SKM-1 treated with dmso at 0.1 percent for 144 hours (cell line): ENCODE measurements at regions not wholly inside any gene's neighbourhood (a gene's known extent, or its start where the extent isn't known, plus 50 kb on each side); places are given as distances from the start of the nearest gene placed in this dataset.
"Not testable (repeated sequence)": the region's sequence is repeated elsewhere in the genome, so short reads cannot be mapped to it uniquely, and the experiment has no call there.

Source experiments
- DNase-seq: peaks from one replicate; lab custom pipeline; 2025; ENCODE audit not compliant: unreplicated experiment; lab: John Stamatoyannopoulos, UW

DNA sequence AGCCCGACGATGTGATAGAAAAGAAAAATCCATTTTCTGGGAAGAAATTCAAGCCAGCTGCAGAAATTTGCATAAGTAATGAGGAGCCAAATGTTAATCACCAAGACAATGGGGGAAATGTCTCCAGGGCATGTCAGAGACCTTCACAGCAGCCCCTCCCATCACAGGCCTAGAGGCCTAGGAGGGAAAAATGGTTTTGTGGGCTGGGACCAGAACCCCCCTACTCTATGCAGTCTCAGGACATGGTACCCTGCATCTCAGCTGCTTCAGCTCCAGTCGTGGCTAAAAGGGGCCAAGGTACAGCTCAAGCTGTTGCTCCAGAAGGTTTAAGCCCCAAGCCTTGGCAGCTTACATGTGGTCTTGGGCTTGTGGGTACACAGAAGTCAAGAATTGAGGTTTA is 155.5 kb upstream of the FOXQ1 start:
- DNase-seq: not testable (repeated sequence)

DNA sequence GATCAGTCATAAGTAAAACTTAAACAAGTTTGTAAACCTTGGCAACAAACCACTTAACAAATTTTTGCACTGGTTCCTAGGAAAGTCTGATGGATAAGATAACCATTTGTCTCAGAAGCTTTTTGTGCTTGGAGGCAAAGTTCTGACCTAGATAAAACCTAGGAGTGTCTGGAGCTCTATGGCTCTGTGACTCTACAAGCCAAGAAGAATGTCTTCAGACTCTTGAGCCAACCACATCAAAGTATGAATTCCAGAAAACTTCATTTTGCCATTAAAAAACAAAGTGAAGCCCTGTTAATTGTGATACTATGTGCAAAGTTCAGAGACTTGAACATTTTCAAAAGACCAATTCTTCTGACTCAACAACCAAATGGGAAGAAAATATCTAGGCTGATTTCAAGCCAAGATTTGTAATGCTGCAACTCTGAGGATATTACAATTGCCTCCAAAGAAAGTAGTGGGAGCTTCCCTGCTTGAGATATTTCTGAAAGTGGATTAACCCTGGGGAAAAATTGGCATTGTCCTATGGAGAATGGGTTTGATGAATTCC is 158.1 kb upstream of the FOXQ1 start:
- no peak for DNase-seq

DNA sequence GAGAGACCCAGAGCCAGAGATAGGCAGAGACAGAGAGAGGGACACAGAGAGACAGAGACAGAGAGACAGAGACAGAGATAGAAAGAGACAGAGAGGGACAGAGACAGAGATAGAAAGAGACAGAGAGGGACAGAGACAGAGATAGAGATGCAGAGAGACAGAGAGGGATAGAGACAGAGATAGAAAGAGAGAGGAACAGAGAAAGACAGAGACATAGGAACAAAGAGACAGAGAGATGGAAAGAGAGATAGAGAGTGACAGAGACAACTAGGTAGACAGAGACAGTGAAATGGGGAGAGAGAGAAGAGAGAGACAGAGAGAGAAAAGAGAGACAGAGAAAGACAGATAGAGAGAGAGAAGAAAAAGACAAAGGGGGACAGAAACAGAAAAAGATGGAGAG is 165.4 kb upstream of the FOXQ1 start:
- no peak for DNase-seq

DNA sequence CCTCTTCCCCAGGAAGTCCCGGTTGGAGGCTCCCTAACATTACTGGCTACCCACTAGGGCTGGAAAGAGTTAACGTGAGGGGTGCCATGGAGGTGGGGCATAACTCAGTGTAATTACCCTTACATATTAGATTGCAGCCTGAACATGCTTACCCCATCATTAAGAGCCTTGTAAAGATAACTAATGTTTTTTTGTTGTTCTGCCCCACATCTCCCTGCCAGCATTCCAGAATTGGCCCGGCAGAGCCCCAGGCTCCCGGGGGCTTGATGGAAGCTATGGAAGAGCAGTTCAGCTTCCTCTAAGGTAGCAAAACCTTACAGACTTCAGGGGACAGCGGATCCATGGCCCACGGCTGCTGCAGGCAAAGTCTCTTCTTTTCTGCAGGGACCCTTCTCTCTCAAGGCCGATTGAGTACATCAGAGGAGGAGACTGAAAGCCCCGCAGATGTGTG is 166.1 kb upstream of the FOXQ1 start:
- no peak for DNase-seq

DNA sequence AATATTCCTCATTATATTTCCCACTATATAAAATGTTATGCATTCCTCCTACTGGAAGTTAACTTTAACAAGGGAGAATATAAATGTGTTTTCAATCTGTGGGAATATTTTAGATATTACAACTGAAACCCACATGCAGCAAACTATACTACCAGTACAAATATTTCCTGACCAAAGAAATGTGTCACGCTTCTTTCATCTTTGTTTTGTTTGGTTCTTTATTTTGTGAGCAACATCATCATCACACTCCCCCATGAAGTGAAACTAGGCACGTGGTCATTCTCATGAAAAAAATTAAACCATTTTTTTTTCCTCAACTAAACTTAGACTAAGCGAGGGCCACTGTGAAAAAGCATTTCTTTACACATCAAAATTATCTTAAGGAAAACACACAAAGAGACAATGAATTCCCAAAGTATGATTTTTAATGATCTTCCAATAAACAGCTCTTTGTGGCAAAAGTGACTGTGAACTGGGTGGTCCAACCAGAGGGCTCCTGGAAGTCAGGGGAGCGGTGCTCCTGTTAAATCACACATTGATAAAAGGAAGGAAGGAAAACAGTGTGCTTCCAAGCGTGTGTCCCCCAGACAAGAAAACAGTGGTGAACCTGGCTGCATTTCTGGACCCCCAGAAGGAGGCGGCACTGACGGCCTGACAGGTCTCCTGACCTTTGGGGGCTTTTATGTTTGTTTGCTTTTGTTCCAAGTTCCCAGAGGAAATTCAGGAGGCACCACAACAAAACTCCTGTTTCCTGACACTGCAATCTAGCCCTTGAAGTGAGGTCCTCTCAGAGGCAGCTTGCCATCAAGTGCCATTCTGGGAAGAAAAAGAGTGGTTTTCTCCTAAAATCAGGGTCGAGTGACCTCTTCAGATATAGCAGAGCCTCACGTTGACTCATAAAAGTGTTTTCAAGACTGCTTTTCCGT is 166.8 kb upstream of the FOXQ1 start:
- DNase-seq: no peak

DNA sequence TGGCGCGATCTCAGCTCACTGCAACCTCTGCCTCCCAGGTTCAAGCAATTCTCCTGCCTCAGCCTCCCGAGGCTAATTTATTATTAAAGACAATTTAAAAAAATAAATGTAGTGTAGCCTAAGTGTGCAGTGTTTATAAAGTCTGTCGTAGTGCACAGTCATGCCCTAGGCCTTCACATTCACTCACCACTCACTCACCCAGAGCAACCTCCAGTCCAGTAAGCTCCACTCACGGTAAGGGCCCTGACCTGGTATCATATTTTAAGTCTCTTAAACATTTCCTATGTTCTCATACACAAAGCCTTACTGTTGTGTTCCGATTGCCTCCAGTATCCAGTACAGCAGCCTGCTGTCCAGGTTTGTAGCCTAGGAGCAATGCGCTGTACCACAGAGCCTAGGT is 168.2 kb upstream of the FOXQ1 start:
- DNase-seq: no peak

DNA sequence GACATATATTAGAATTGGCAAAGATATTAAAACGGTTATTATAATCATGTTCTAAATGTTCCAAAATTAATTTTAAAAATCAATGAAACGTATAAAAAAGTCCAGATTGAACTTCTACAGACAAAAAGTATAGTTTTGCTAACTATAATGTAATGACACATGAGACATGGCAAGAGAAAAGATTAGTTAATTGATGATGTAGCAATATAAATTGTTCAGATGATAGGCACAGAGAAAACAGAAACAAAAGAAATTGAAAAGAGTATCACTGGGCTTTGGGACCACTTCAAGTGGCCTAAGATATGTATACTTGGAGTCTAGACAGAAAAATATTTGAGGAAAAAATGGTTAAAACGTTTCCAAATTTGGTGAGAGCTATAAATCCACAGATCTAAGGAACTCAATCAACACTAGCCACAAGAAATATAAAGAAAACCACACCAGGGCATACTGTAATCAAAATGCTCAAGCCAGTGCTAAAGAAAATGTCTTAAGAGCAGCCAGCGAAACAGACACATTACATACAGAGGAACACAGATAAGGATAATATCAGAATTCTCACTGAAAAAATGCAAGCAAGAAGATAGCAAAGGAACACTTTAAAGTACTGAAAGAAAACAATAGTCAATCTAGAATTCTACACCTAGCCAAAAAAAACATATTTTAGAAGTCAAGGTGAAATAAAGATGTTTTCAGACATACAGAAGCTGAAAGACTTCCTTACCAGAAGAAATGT is 172.6 kb upstream of the FOXQ1 start:
- no peak for DNase-seq

DNA sequence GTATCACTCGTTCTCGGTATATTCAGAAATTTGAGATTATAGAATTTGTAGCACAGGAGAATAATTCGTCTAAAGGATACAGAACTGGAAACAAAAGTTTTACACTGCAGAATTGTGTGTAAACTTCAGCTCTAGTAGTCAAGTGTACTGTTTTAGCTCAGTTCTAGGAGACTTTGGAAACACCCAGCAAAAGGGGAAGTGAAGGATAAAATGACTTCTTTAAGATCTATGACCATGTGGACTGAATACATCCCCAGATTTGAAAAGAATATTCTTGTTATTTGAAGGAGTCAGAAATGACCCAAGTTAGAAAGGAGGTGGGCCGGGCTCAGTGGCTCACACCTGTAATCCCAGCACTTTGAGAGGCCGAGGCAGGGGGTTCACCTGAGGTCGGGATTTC is 174.0 kb upstream of the FOXQ1 start:
- DNase-seq: no peak

DNA sequence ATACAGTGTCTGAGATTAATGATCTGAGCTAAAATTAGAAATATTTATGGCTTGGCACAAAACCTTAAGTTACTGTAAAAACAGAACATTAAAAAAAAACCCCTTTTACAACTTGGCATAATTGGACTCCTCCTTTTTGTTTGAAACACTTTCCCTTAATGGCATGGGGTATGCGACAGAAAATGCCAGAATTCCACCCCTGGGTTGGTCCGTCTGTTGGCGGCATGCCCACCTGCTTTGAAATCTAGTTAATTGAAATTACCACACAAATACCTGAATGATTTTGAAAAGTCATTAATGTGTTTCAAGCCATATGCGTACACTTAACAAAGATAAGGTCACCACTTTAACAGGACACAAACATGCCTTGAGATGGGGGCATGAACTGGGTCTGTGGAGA is 175.1 kb upstream of the FOXQ1 start:
- no peak for DNase-seq

DNA sequence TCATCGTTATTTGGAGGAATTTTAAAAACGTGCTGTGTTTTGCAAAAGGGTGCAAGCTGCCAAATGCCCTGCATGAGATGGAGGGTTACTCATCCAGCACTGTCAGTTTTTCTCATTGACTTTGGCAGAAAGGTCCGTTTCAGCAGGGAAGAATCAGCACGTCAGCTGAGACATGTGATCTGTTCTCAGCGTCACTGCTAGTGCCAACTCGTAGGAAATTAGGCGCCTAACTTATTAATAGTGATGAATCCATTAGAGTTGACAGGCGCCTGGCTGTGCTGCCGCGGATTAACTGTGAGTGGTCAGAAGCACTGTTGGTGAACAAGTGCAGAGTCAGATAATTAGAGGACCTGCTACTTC is 175.5 kb upstream of the FOXQ1 start:
- no peak for DNase-seq

DNA sequence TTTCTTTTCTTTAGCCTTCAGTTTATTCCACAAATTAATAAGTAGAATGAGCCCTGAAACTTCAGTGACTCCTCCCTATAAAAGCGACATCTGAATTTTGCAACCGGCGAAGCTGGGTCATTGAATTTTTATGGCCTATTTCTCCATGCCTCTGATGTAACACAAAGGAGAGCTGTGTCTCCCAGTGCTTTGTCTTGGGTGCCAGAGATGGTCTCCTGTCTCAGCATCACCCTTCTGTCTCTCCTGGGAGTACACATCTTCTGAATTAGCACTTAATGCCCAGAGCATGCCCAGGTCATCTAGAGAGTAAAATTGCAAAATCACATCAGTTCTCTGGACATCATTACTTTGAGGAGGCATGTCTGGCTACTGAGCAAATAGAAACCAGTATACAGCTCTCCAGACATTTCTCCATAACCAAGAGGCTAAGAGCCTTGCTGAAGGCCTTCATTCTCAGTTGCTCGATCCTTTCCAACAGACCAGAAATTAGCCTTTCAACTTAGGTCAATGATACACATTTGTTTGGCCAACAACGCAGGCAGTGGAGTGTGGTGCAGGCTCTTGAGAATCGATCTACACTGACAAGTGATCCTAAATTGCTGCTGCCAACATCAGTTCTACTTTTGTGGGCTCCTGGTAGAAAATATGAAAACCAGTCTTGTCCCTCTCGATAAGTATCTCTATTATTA is 176.0 kb upstream of the FOXQ1 start:
- DNase-seq: no peak

DNA sequence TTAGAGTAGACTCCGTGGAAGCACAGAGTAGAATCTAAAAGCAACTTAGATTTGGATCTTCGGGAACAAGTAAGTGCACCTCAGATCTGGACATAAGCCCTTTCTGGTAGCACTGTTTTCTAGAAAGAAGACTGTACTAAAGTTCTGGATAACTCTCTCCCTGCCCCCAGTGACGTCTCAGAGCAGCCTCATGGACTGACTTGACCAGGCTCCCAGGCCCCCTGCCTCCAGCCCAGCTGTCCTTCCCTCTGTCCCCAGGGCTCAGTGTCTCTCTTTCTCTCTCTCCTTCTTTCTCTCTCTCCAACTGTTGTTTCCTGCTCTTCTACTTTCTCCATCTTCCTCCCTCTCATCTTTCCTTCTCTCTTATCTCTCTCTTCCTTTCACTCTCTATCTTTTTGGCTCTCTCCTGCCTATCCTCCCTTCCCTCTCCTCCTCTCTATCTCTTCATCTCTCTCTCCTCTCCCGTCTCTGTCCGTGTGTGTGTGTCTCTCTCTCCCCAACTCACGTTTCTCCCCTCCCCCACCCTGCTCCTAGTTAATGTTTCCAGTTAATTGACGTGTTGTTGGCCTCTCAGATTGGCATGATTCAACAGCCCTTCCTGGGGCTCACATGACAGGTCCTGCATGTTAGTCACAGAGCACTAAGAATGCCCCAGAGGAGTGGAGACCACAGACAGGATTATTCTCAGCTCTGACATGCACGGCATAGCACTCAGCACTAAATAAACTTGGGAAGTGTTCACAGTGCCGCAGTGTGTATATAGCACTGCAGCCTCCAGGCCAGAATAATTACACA is 180.4 kb upstream of the FOXQ1 start:
- no peak for DNase-seq

DNA sequence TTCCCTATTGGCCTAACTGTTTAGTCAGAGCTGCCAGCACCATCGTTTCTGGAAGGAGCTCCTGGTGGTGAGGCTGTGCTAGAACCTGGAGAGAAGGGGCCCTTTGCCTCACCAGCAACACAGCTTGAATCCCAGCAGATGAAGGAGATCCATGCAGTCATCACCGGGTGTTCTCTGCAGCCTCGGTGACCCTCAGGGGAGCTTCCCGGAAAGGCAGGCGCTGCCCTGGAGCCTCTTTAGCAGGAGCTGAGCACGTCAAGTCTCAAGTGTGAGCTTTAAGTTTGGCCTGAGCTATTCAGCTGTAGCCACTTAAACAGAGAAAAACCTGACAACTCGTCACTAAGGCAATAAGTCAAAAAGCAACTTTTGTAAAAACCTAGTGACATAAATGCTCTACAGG is 181.2 kb upstream of the FOXQ1 start:
- no peak for DNase-seq

DNA sequence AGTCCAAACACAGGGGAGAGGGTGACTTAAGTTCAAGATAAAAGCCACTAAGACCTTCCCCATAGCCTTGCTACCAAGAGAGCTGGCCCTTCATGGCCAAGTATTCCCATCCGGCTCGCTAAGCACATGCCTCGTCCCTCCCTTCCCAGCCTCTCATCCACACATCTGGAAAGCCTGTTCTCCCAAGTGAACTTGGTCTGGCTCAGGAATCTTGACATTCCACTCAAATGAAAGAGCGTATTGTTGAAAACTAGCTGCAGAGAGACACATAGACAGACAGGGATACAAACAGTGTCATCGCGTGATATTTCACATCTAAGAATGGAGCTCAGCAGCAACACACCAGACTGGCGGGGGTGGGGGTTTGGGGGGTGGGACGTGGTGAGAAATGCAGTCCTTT is 182.8 kb upstream of the FOXQ1 start:
- no peak for DNase-seq

DNA sequence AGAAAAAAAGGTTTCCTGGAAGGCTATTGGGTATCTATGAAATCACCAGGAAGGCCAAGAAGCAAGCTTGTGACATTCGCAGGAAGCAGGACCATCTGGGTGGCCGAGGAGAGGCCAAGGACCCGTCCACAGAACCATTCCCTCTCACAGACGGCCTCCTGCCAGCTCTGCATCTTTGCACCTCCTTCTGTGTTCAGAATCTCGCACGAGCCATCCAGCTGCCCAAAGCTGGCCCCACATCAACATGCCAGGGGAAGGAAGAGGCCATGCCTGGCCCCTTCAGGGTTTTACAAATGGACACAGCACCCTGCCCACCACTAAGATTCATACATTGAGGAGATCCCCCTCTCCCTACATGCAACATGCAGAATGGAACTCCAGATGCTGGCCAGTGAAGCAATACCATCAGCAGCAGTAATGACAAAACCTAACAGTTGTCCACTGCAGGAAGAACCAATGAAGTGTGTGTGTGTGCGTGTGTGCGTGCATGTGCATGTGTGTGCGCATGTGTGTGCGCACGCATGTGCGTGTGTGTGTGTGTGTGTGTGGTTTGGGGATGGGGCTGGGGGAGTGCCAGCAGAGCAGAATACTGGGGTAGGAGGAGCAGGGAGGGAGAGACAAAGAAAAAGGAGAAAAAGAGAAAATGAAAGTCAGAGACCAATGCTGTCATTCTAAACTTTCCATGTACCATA is 184.2 kb upstream of the FOXQ1 start:
- DNase-seq: no peak

DNA sequence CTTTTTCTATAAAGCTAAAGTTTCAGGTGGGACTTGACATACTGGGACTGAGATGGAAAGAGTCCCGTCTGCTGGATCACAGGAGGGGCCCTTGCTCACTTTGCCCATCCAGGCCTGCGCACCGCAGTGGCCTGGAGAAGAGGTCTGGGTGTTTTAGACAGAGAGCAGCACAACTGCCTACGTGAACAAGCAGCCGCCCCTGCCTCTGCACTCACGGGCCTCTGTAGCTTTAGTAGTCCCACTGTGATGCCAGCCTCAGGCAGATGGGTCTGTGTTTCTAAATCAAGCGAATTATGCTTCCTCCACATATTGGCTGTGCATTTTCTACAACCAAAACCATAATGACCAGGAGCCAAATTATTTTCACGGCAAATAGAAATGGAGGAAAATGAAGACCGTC is 184.8 kb upstream of the FOXQ1 start:
- DNase-seq: no peak

DNA sequence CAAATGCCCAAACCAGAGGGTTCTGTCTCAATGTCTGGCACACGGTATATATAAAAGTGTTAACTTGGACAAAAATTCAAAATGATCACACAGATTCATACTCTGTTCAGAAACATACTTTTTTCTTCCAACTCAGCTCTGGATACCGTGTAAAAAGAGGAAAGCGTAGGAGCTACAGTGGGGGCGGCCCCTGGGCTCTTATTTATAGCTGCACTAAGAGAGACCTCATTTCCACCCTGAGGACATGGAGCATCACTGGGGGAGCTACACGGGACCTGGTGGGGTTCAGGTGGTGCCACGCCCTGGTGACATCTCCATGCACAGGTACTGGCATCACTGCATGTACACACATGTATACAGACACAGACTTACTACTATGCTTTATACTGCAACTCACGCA is 185.9 kb upstream of the FOXQ1 start:
- DNase-seq: no peak

DNA sequence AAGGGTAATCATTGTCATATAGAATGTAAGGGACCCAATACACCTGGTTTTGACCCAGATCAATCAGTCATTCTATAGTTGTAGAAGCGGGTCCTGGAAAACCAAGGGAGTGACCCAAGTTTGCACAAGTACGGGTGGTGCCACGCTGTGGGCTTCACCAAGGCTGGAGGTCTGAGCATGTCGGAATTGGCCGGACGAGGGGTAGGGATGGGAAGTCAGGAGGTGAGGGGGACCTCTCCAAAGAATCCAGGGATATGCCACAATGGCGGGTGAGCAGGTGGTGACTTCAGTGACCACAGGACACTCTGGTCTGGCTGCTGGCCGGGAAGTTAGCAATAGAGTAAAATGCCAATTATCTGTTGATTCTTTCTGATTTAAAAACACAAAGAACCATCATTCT is 186.6 kb upstream of the FOXQ1 start:
- DNase-seq: no peak

DNA sequence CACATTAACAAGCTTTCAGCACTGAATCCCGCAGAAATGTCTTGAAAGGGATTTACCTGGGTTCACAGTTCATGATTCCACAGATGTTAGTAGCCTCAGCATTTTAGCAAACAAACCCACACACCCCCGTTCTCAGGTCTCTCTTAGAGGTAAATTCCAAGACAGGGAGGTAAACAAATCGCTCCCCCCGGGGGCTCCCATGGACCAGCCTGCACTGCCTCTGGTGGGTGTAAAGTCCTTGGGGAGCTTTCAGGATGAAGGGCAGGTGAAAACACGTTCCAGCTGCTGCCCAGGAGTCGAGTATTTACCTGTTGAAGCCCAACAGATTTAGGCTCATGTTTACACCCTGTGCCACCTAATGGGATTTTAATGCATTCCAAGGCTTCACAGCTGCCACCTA is 187.0 kb upstream of the FOXQ1 start:
- no peak for DNase-seq
